NT2/D1 (cell line): ENCODE measurements at regions not wholly inside any gene's neighbourhood (a gene's known extent, or its start where the extent isn't known, plus 50 kb on each side); places are given as distances from the start of the nearest gene placed in this dataset.

Experiments used
- DNase-seq: peaks from one replicate; pipeline ENCODE4 v3.0.0-alpha.2; 2011; ENCODE audit warnings: low read depth, low spot score
- H3K27me3 ChIP-seq: 2 replicates; pipeline ENCODE4 v1.6.0; 2011; ENCODE audit warnings: mild to moderate bottlenecking; ENCODE audit not compliant: insufficient read length, insufficient read depth
- H3K36me3 ChIP-seq: 2 replicates; pipeline ENCODE4 v1.6.1; 2011; ENCODE audit warnings: mild to moderate bottlenecking, low read length, mixed read lengths; ENCODE audit not compliant: insufficient read depth, insufficient read length
- H3K4me1 ChIP-seq: 2 replicates; pipeline ENCODE4 v1.5.1; 2011; ENCODE audit not compliant: insufficient read depth, insufficient read length
- H3K4me3 ChIP-seq: 2 replicates; pipeline ENCODE4 v1.5.1; 2011; ENCODE audit warnings: low read depth; ENCODE audit not compliant: insufficient read length
- H3K9ac ChIP-seq: 2 replicates; pipeline ENCODE4 v1.6.0; 2011; ENCODE audit warnings: low read depth; ENCODE audit not compliant: insufficient read length
- H3K9me3 ChIP-seq: 2 replicates; pipeline ENCODE4 v1.5.1; 2011; ENCODE audit warnings: mild to moderate bottlenecking, low read length; ENCODE audit not compliant: insufficient read depth
- SUZ12 ChIP-seq: IDR thresholded peaks from 2 replicates; pipeline ENCODE4 v1.6.1; 2011; ENCODE audit not compliant: insufficient read length, insufficient read depth; ENCODE audit errors: extremely low read depth
- YY1 ChIP-seq: IDR thresholded peaks from 2 replicates; pipeline ENCODE4 v1.6.1; 2011; ENCODE audit not compliant: insufficient read length, insufficient read depth
- ZNF274 ChIP-seq: IDR thresholded peaks from 2 replicates; pipeline ENCODE4 v1.6.1; 2011; ENCODE audit warnings: mild to moderate bottlenecking, low read depth, low read length

DNA sequence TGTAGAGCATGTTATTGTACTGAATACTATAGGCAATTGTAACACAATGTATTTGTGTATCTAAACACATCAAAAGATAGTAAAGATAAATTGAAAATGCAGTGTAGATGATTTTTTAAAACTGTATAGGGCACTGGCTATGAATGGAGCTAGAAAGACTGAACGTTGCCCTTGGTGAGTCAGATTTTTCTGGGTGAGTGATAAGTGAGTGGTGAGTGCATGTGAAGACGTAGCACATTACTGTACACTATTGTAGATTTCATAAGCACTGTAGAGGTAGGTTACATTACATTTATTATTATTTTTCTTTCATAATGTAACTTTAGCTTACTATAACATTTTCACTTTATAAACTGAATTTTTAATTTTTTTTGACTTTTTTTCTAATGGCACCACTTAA, 1491.6 kb downstream of the TECRL start:
- Histone ChIP-seq H3K4me1 (no peaks in the 10 kb centered on the region), H3K4me3 (no peak overlapping the region), H3K36me3 (no peaks in the 10 kb centered on the region), H3K9ac (no peak overlapping the region), H3K9me3 (no peaks in the 10 kb centered on the region), H3K27me3 (no peaks in the 10 kb centered on the region)
- no peak for TF ChIP-seq SUZ12
- no peak for TF ChIP-seq ZNF274
- TF ChIP-seq YY1, result no peak
- DNase-seq, result no peak

DNA sequence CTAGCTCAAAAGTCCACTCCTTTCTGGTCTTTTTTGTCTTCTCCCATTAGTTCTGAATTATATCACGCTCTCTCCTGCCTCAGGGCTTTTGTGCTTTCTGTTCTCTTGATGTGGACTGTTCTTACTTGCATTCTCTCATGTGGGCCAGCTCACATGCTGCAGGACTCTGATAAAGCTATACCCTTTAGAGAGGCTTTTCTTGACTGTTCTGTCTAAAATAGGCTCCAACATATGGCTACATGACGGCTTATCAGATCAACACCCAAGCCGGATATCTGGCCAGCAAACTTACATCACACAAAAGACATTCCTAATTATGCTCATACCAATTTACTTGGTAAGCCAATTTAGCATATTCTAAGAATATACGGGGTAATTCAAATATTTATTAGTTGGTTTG, 1494.5 kb downstream of the TECRL start:
- H3K4me1 ChIP-seq, result no peaks in the 10 kb centered on the region
- no peak for TF ChIP-seq SUZ12
- TF ChIP-seq YY1, result no peak
- no peak for TF ChIP-seq ZNF274
- no peak overlapping the region for H3K4me3 ChIP-seq
- no peaks in the 10 kb centered on the region for H3K27me3 ChIP-seq
- H3K9ac ChIP-seq, result no peak overlapping the region
- no peaks in the 10 kb centered on the region for H3K9me3 ChIP-seq
- H3K36me3 ChIP-seq, result no peaks in the 10 kb centered on the region
- no peak for DNase-seq

DNA sequence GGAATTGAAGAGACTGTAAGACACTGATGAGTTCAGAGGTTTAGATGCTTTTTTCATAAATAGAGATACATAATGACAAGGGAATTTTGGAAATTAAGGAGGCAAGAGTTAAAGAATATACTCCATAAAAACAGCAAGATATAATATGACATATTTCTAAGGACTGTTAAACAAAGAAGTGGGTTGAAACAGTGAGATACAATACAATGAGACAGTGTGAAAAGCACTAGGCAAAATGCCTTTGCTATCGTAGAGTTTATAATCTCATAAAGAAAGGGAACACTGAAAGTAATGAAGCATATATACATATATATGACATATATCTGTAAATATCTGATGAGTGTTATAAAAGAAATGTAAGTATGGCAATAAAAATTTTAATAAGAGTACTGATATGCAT, 1496.2 kb downstream of the TECRL start:
- no peak overlapping the region for H3K9ac ChIP-seq
- no peaks in the 10 kb centered on the region for H3K36me3 ChIP-seq
- H3K27me3 ChIP-seq, result no peaks in the 10 kb centered on the region
- no peak overlapping the region for H3K4me3 ChIP-seq
- TF ChIP-seq SUZ12 (no peak), ZNF274 (no peak), YY1 (no peak)
- H3K4me1 ChIP-seq, result no peaks in the 10 kb centered on the region
- H3K9me3 ChIP-seq, result no peaks in the 10 kb centered on the region
- DNase-seq, result no peak

DNA sequence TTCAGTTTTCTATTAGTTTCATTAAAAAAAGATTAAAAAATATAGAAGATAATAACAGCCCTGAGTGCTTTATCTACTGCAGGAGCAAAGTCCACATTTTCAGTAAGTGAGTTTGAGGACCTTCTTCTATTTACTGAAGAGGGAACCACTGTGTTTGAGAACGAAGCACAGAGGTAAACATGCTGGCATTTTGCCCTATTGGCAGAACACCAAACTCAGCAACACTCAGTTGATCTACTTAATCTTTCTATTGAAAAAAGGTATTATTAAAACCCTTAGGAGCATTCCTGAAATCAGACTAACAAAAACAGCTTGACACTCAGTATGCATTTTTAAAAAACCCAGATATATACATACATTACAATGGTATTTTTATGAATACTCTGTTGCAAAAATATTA, 1496.7 kb downstream of the TECRL start:
- H3K4me1 ChIP-seq, result no peaks in the 10 kb centered on the region
- no peaks in the 10 kb centered on the region for H3K9me3 ChIP-seq
- no peaks in the 10 kb centered on the region for H3K27me3 ChIP-seq
- no peak for TF ChIP-seq YY1
- no peak for TF ChIP-seq ZNF274
- no peak for TF ChIP-seq SUZ12
- no peak overlapping the region for H3K9ac ChIP-seq
- no peak overlapping the region for H3K4me3 ChIP-seq
- H3K36me3 ChIP-seq, result no peaks in the 10 kb centered on the region
- no peak for DNase-seq

DNA sequence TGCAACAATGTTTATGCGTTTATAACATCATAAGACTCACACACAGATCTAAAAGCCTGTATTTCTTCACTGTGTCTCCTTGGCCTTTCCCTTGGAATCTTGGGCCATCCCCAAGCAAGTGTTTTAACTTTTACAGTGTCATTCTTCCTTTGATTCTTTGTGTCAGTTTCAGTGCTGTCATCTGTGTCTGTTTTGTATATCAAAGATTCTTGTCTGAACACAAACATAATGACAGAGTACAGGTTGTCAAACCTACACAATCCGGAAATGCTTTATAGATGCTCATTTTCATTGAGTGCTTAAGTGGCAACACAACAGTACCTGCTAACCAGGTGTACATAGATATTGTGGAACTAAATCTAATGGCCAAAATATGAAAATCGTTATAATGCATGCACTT, 1500.0 kb downstream of the TECRL start:
- Histone ChIP-seq H3K4me3 (no peak overlapping the region), H3K27me3 (no peaks in the 10 kb centered on the region), H3K9ac (no peak overlapping the region), H3K4me1 (no peaks in the 10 kb centered on the region), H3K9me3 (no peaks in the 10 kb centered on the region), H3K36me3 (no peaks in the 10 kb centered on the region)
- no peak for DNase-seq
- TF ChIP-seq SUZ12 (no peak), ZNF274 (no peak), YY1 (no peak)

DNA sequence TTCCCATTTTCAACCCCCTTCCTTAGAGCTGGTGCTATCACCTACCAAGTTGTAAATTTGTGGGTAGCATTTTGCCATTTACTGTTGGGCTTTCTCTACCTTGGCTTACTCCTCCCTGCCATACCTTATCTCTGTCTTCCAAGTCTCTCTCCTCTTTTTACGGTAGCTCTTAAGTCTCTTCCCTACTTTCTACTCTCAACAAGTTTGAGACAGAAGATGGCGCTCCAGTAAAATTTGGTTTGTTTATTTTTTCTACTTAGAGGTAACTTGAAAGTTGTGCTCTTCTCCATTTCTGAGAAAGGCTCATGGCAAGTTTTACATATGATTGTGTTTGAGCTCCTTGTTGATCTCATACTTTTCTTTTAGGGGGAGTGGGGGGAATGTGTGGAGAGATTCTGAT, 1508.1 kb downstream of the TECRL start:
- Histone ChIP-seq H3K36me3 (no peaks in the 10 kb centered on the region), H3K4me1 (no peaks in the 10 kb centered on the region), H3K9me3 (peaks cover 9% of the 10 kb centered on the region; the same call in 1 of the 2 replicates), H3K4me3 (no peak overlapping the region), H3K9ac (no peak overlapping the region), H3K27me3 (no peaks in the 10 kb centered on the region)
- no peak for DNase-seq
- TF ChIP-seq YY1 (no peak), ZNF274 (no peak), SUZ12 (no peak)

DNA sequence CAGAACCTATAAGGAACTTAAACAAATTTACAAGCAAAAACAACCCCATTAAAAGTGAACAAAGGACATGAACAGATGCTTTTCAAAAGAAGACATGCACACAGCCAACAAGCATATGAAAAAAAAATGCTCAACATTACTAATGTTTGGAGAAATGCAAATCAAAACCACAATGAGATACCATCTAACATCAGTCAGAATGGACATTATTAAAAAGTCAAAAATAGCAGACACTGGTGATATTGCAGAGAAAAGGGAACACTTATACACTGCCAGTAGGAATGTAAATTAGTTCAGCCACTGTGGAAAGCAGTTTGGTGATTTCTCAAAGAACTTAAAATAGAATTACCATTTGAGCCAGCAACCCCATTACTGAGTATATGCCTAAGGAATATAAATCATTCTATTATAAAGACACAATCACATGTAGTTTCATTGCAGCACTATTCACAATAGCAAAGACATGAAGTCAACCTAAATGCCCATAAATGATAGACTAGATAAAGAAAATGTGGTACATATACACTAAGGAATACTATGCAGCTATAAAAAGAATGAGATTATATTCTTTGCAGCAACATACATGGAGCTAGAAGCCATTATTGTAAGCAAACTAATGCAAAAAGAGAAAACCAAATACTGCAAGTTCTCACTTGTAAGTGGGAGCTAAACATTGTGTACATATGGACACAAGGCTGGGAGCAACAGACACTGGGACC, 1509.4 kb downstream of the TECRL start:
- no peak for DNase-seq
- no peaks in the 10 kb centered on the region for H3K4me1 ChIP-seq
- H3K9me3 ChIP-seq, result peaks cover 9% of the 10 kb centered on the region; the same call in 1 of the 2 replicates
- H3K36me3 ChIP-seq, result no peaks in the 10 kb centered on the region
- TF ChIP-seq SUZ12, result no peak
- no peak for TF ChIP-seq ZNF274
- TF ChIP-seq YY1, result no peak
- H3K9ac ChIP-seq, result no peak overlapping the region
- no peak overlapping the region for H3K4me3 ChIP-seq
- H3K27me3 ChIP-seq, result no peaks in the 10 kb centered on the region

DNA sequence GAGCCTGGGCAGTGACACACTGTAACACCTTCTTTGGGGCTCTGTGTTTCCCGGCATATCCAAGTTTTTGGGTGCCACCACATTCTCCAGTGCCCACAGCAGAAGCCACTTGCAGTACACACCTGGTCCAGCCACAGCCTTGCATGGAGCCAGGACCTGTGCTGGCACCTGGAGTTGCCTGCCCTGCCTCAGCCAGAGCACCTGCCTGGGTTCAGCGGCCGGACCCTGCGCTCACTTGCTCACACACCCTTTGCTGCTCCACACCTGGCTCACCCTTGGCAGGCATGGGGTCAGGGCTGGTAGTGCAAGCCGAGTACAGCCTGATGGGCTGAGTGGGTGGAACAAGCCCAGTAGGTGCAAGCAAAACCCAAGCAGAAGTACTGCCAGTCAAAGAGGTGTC, 1511.1 kb downstream of the TECRL start:
- H3K4me1 ChIP-seq, result no peaks in the 10 kb centered on the region
- H3K27me3 ChIP-seq, result no peaks in the 10 kb centered on the region
- TF ChIP-seq SUZ12 (no peak), ZNF274 (no peak), YY1 (no peak)
- H3K36me3 ChIP-seq, result no peaks in the 10 kb centered on the region
- DNase-seq, result no peak
- H3K9me3 ChIP-seq, result peaks cover 9% of the 10 kb centered on the region; the same call in 1 of the 2 replicates
- no peak overlapping the region for H3K4me3 ChIP-seq
- no peak overlapping the region for H3K9ac ChIP-seq
